ENCODE measurements at regions not wholly inside any gene's neighbourhood (a gene's known extent, or its start where the extent isn't known, plus 50 kb on each side); places are given as distances from the start of the nearest gene placed in this dataset.
"Not testable (repeated sequence)": the region's sequence is repeated elsewhere in the genome, so short reads cannot be mapped to it uniquely, and the experiment has no call there.

- Histone ChIP-seq H3K4me3 (no peak overlapping the region), H3K4me1 (no peaks in the 10 kb centered on the region), H3K27ac (no peak overlapping the region), H3K9me3 (no peaks in the 10 kb centered on the region), H3K36me3 (no peaks in the 10 kb centered on the region), H3K27me3 (no peaks in the 10 kb centered on the region)
- TF ChIP-seq CTCF (IDR thresholded peaks at IDR 0.05) (no peak), POLR2A (IDR thresholded peaks at IDR 0.05) (no peak), POLR2AphosphoS5 (IDR thresholded peaks at IDR 0.05; ENCODE audit: insufficient read depth in 1 of 2, low read depth in 1 of 2) (no peak)
- DNase-seq (ENCODE audit: extremely low spot score in 2 of 2): no peak
- intact Hi-C loops (cut with DNase I): no loop called here
Measured at GRCh38 chr6:81608776-81609175, 143.7 kb downstream of the TENT5A start.

GRCh38 chr6:81606965-81607381 lies 145.5 kb downstream of the TENT5A start:
- Histone ChIP-seq H3K4me3 (no peak overlapping the region), H3K36me3 (no peaks in the 10 kb centered on the region), H3K9me3 (no peaks in the 10 kb centered on the region), H3K4me1 (no peaks in the 10 kb centered on the region), H3K27me3 (no peaks in the 10 kb centered on the region), H3K27ac (no peak overlapping the region)
- intact Hi-C loops (cut with DNase I): no loop called here
- TF ChIP-seq POLR2A (IDR thresholded peaks at IDR 0.05): no peak
- TF ChIP-seq CTCF (IDR thresholded peaks at IDR 0.05): no peak
- TF ChIP-seq POLR2AphosphoS5 (IDR thresholded peaks at IDR 0.05; ENCODE audit: insufficient read depth in 1 of 2, low read depth in 1 of 2): no peak
- DNase-seq (ENCODE audit: extremely low spot score in 2 of 2): no peak

- no peak for DNase-seq (ENCODE audit: extremely low spot score in 2 of 2)
- Histone ChIP-seq H3K27me3 (no peaks in the 10 kb centered on the region), H3K27ac (no peak overlapping the region), H3K9me3 (no peaks in the 10 kb centered on the region), H3K4me1 (no peaks in the 10 kb centered on the region), H3K36me3 (no peaks in the 10 kb centered on the region), H3K4me3 (no peak overlapping the region)
- TF ChIP-seq CTCF (IDR thresholded peaks at IDR 0.05) (no peak), POLR2A (IDR thresholded peaks at IDR 0.05) (no peak), POLR2AphosphoS5 (IDR thresholded peaks at IDR 0.05; ENCODE audit: insufficient read depth in 1 of 2, low read depth in 1 of 2) (no peak)
- intact Hi-C loops (cut with DNase I): no loop called here
Measured at GRCh38 chr6:81605526-81605925, 147.0 kb downstream of the TENT5A start.

- TF ChIP-seq POLR2AphosphoS5 (IDR thresholded peaks at IDR 0.05; ENCODE audit: insufficient read depth in 1 of 2, low read depth in 1 of 2): no peak
- TF ChIP-seq CTCF (IDR thresholded peaks at IDR 0.05): no peak
- no peak for TF ChIP-seq POLR2A (IDR thresholded peaks at IDR 0.05)
- Histone ChIP-seq H3K36me3 (no peaks in the 10 kb centered on the region), H3K27me3 (no peaks in the 10 kb centered on the region), H3K27ac (no peak overlapping the region), H3K9me3 (no peaks in the 10 kb centered on the region), H3K4me1 (no peaks in the 10 kb centered on the region), H3K4me3 (no peak overlapping the region)
- intact Hi-C loops (cut with DNase I): no loop called here
- DNase-seq (ENCODE audit: extremely low spot score in 2 of 2): no peak
Measured at GRCh38 chr6:81601918-81602317, 150.6 kb downstream of the TENT5A start.

GRCh38 chr6:81600488-81600887 lies 152.0 kb downstream of the TENT5A start:
- H3K9me3 ChIP-seq; H3K27me3 ChIP-seq; intact Hi-C loops (cut with DNase I); H3K4me1 ChIP-seq; H3K27ac ChIP-seq; DNase-seq (ENCODE audit: extremely low spot score in 2 of 2); H3K36me3 ChIP-seq; H3K4me3 ChIP-seq: not testable (repeated sequence)

GRCh38 chr6:81594501-81594900 lies 158.0 kb downstream of the TENT5A start:
- no peak for DNase-seq (ENCODE audit: extremely low spot score in 2 of 2)
- intact Hi-C loops (cut with DNase I): no loop called here
- H3K27me3 ChIP-seq: no peaks in the 10 kb centered on the region
- H3K36me3 ChIP-seq: no peaks in the 10 kb centered on the region
- H3K27ac ChIP-seq: no peak overlapping the region
- no peaks in the 10 kb centered on the region for H3K4me1 ChIP-seq
- H3K9me3 ChIP-seq: no peaks in the 10 kb centered on the region
- H3K4me3 ChIP-seq: no peak overlapping the region
- no peak for TF ChIP-seq POLR2A (IDR thresholded peaks at IDR 0.05)
- TF ChIP-seq POLR2AphosphoS5 (IDR thresholded peaks at IDR 0.05; ENCODE audit: insufficient read depth in 1 of 2, low read depth in 1 of 2): no peak
- TF ChIP-seq CTCF (IDR thresholded peaks at IDR 0.05): no peak
